ENCODE measurements at regions not wholly inside any gene's neighbourhood (a gene's known extent, or its start where the extent isn't known, plus 50 kb on each side); places are given as distances from the start of the nearest gene placed in this dataset.

GRCh38 chr14:55877942-55878341, 240.3 kb upstream of the PELI2 start:
- TF ChIP-seq, protein P1, sequence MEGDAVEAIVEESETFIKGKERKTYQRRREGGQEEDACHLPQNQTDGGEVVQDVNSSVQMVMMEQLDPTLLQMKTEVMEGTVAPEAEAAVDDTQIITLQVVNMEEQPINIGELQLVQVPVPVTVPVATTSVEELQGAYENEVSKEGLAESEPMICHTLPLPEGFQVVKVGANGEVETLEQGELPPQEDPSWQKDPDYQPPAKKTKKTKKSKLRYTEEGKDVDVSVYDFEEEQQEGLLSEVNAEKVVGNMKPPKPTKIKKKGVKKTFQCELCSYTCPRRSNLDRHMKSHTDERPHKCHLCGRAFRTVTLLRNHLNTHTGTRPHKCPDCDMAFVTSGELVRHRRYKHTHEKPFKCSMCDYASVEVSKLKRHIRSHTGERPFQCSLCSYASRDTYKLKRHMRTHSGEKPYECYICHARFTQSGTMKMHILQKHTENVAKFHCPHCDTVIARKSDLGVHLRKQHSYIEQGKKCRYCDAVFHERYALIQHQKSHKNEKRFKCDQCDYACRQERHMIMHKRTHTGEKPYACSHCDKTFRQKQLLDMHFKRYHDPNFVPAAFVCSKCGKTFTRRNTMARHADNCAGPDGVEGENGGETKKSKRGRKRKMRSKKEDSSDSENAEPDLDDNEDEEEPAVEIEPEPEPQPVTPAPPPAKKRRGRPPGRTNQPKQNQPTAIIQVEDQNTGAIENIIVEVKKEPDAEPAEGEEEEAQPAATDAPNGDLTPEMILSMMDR (IDR thresholded peaks at IDR 0.05): no peak
- TF ChIP-seq POLR2A (IDR thresholded peaks at IDR 0.05): no peak

All from uterus (tissue), 2 donors.